B cell (primary cell): ENCODE measurements at regions not wholly inside any gene's neighbourhood (a gene's known extent, or its start where the extent isn't known, plus 50 kb on each side); places are given as distances from the start of the nearest gene placed in this dataset.
"Not testable (repeated sequence)": the region's sequence is repeated elsewhere in the genome, so short reads cannot be mapped to it uniquely, and the experiment has no call there.

ENCODE experiments used
- ATAC-seq: fragments of 200-7000 bp; cut with Tn5 transposase; one replicate; pipeline ENCODE4 v1.10.0; 2021; ENCODE audit warnings: low read depth, mild to moderate bottlenecking, moderate number of reproducible peaks, moderate library complexity
- CTCF ChIA-PET: fragments of 350-600 bp; sonication (Branson Sonifier 250); formaldehyde crosslinking; loops from one replicate; lab custom pipeline; 2021; ENCODE audit warnings: antibody characterized with exemption, inconsistent platforms; lab: Charles Lee
- POLR2A ChIA-PET: fragments of 350-600 bp; sonication (Branson Sonifier 250); formaldehyde crosslinking; loops from one replicate; lab custom pipeline; 2021; ENCODE audit warnings: antibody characterized with exemption; lab: Charles Lee
- DNase-seq: peaks from one replicate; pipeline ENCODE4 v3.0.0; 2013
- H2AFZ ChIP-seq: 2 replicates; pipeline ENCODE4 v1.6.1; 2012; ENCODE audit warnings: mild to moderate bottlenecking, low read depth, low read length; ENCODE audit not compliant: insufficient read depth, poor library complexity, severe bottlenecking
- H3K27ac ChIP-seq, 2 donors: 1 replicate in 1 of 2; 2 replicates in 1 of 2; pipeline ENCODE4 v1.5.1; 2012 to 2013; ENCODE audit warnings: low read length in 2 of 2, mild to moderate bottlenecking in 2 of 2, moderate library complexity in 1 of 2
- H3K27me3 ChIP-seq, 4 experiments: fragments of 200-600 bp in 1 of 4; sonication (generic) in 1 of 4; replicated peaks in 1 of 4; 1 replicate in 2 of 4; 2 replicates in 2 of 4; pipeline versions ENCODE4 v1.6.1 to v1.7.0; 2013 to 2016; ENCODE audit warnings: low read length in 3 of 4, mild to moderate bottlenecking in 2 of 4, mixed read lengths in 1 of 4, moderate library complexity in 1 of 4; ENCODE audit not compliant: insufficient read depth in 4 of 4, control insufficient read depth in 3 of 4; ENCODE audit errors: control extremely low read depth in 1 of 4
- H3K36me3 ChIP-seq, 2 experiments: replicated peaks in 1 of 2; 1 replicate in 1 of 2; 2 replicates in 1 of 2; pipeline versions ENCODE4 v1.6.1 to v1.7.1; 2013; ENCODE audit warnings: low read length in 1 of 2; ENCODE audit not compliant: insufficient read depth in 2 of 2, control insufficient read depth in 1 of 2; ENCODE audit errors: control extremely low read depth in 1 of 2, extremely low read depth in 1 of 2
- H3K4me1 ChIP-seq, 2 donors: fragments of 200-600 bp in 1 of 2; sonication (generic) in 1 of 2; 1 replicate in 1 of 2; 2 replicates in 1 of 2; pipeline versions ENCODE4 v1.5.1 to v1.6.1; 2013 to 2017; ENCODE audit warnings: low read length in 2 of 2; ENCODE audit not compliant: control insufficient read depth in 2 of 2, insufficient read depth in 2 of 2
- H3K4me2 ChIP-seq: replicated peaks from 2 replicates; pipeline ENCODE3; 2012; ENCODE audit warnings: mild to moderate bottlenecking, low read depth, low read length; ENCODE audit not compliant: poor library complexity, severe bottlenecking
- H3K4me3 ChIP-seq, 5 experiments: fragments of 200-600 bp in 1 of 5; sonication (generic) in 1 of 5; 1 replicate in 3 of 5; 2 replicates in 2 of 5; pipeline versions ENCODE4 v1.5.1 to v1.7.0; 2011 to 2016; ENCODE audit warnings: low read length in 4 of 5, mild to moderate bottlenecking in 4 of 5, low read depth in 2 of 5, control low read depth in 1 of 5, moderate library complexity in 1 of 5; ENCODE audit not compliant: insufficient read depth in 1 of 5; ENCODE audit errors: control extremely low read depth in 1 of 5, extremely low read depth in 1 of 5
- H3K79me2 ChIP-seq: fragments of 200-600 bp; sonication (generic); one replicate; pipeline ENCODE4 v1.6.0; 2016; ENCODE audit warnings: low read length; ENCODE audit not compliant: control insufficient read depth, insufficient read depth
- H3K9ac ChIP-seq: fragments of 200-600 bp; sonication (generic); 2 replicates; pipeline ENCODE4 v1.6.1; 2017; ENCODE audit warnings: mild to moderate bottlenecking, low read length, moderate library complexity
- H3K9me3 ChIP-seq, 3 donors: one replicate each; pipeline versions ENCODE4 v1.6.1 to v1.7.1; 2013; ENCODE audit warnings: low read length in 2 of 3; ENCODE audit not compliant: control insufficient read depth in 2 of 3, insufficient read depth in 1 of 3; ENCODE audit errors: control extremely low read depth in 1 of 3
- H4K20me1 ChIP-seq: 2 replicates; pipeline ENCODE4 v1.6.0; 2012; ENCODE audit warnings: mild to moderate bottlenecking, low read length; ENCODE audit not compliant: insufficient read depth, control insufficient read depth, poor library complexity, severe bottlenecking
- H3K27ac Mint-ChIP-seq: one replicate; pipeline ENCODE4 v1.8.0; 2021; ENCODE audit warnings: mixed read lengths
- H3K27me3 Mint-ChIP-seq: one replicate; pipeline ENCODE4 v1.8.0; 2021; ENCODE audit warnings: mixed read lengths
- H3K4me1 Mint-ChIP-seq: one replicate; pipeline ENCODE4 v1.8.0; 2021; ENCODE audit warnings: mixed read lengths
- H3K4me3 Mint-ChIP-seq: one replicate; pipeline ENCODE4 v1.8.0; 2021; ENCODE audit warnings: mixed read lengths
- H3K9me3 Mint-ChIP-seq: one replicate; pipeline ENCODE4 v1.8.0; 2022; ENCODE audit warnings: mixed read lengths; ENCODE audit not compliant: insufficient read depth
- EZH2 ChIP-seq: IDR thresholded peaks from 2 replicates; pipeline ENCODE4 v1.6.1; 2012; ENCODE audit warnings: borderline replicate concordance, low read depth, mild to moderate bottlenecking, moderate library complexity, low read length; ENCODE audit not compliant: insufficient read depth, poor library complexity, severe bottlenecking
- WGBS: methylation state at CpG from one replicate; pipeline ENCODE4 v1.1.5; 2013; ENCODE audit warnings: missing lambda C conversion rate; ENCODE audit not compliant: insufficient coverage; 5-methylcytosine and 5-hydroxymethylcytosine counted together
- intact Hi-C: fragments of 100-400 bp; cut with micrococcal nuclease; formaldehyde crosslinking; loops from one replicate; pipeline ENCODE4 v1.10.0; 2022
- TF ChIP-seq, protein P1 (sequence below): fragments of 200-600 bp; IDR thresholded peaks from one replicate; pipeline ENCODE4 v1.8.0; 2022; ENCODE audit warnings: antibody characterized with exemption, mild to moderate bottlenecking

DNA sequence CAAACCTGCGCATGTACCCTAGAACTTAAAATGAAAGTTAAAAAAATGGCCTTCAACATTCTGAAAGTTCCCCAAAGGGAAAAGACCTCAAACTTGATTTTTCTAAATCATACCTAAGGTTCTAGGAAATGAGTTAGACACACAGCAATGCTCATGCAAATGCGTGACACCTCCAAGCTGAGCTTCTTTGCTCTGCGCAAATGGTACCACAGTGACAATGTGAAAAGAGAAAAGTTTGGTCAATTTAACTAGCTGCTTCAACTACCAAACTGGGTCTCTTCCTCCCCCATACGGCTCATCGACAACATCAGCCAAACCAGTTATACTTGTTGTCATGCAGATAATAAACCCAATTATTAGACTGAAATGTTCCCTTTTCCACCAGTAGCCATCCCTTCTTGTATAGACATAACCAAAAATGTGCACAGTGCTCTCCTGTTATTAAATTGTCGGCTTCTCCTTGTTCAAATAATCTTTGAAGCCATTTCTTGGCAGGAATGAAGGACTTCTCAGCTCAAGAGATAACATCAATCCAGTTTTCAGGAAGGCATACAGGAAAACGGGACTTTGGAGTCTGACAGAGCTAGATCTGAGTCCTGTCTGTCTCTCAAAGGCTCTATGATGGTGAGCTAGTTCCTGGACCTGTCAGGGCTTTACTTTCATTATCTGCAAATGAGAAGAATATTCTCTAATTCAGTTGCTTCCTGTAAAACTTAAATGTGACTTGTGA lies 185.6 kb upstream of the NR3C1 start:
- no peak for DNase-seq
- TF ChIP-seq, protein P1, sequence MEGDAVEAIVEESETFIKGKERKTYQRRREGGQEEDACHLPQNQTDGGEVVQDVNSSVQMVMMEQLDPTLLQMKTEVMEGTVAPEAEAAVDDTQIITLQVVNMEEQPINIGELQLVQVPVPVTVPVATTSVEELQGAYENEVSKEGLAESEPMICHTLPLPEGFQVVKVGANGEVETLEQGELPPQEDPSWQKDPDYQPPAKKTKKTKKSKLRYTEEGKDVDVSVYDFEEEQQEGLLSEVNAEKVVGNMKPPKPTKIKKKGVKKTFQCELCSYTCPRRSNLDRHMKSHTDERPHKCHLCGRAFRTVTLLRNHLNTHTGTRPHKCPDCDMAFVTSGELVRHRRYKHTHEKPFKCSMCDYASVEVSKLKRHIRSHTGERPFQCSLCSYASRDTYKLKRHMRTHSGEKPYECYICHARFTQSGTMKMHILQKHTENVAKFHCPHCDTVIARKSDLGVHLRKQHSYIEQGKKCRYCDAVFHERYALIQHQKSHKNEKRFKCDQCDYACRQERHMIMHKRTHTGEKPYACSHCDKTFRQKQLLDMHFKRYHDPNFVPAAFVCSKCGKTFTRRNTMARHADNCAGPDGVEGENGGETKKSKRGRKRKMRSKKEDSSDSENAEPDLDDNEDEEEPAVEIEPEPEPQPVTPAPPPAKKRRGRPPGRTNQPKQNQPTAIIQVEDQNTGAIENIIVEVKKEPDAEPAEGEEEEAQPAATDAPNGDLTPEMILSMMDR: no peak
- no peak for TF ChIP-seq EZH2
- no peak for ATAC-seq
- H3K4me3 ChIP-seq: no peak overlapping the region
- H3K27me3 ChIP-seq: no peaks in the 10 kb centered on the region
- H4K20me1 ChIP-seq: no peaks in the 10 kb centered on the region
- no peak overlapping the region for H3K27ac Mint-ChIP-seq
- H3K9me3 ChIP-seq: no peaks in the 10 kb centered on the region
- no peak overlapping the region for H3K27ac ChIP-seq
- no peak overlapping the region for H3K4me2 ChIP-seq
- intact Hi-C loops: loop anchor here (10.0 kb wide), 1 partner anchor 584 kb away; no protein-coding TSS in a partner anchor
- H3K79me2 ChIP-seq: no peaks in the 10 kb centered on the region
- POLR2A ChIA-PET: no interaction called here
- peaks cover 38% of the 10 kb centered on the region for H3K4me1 Mint-ChIP-seq
- H3K4me1 ChIP-seq: peaks cover 17 to 19% of the 10 kb centered on the region in 2 donors
- peak overlapping the region; percentile 39 for H2AFZ ChIP-seq
- WGBS: 77% methylated on average over 3 of the region's 7 CpGs
- no peaks in the 10 kb centered on the region for H3K27me3 Mint-ChIP-seq
- no peaks in the 10 kb centered on the region for H3K9me3 Mint-ChIP-seq
- H3K9ac ChIP-seq: no peak overlapping the region
- H3K36me3 ChIP-seq: no peaks in the 10 kb centered on the region
- H3K4me3 Mint-ChIP-seq: no peak overlapping the region
- CTCF ChIA-PET: interaction anchor here (0.7 kb wide), 1 partner anchor 448 kb away, joined by 3 read pairs; no protein-coding TSS in a partner anchor

DNA sequence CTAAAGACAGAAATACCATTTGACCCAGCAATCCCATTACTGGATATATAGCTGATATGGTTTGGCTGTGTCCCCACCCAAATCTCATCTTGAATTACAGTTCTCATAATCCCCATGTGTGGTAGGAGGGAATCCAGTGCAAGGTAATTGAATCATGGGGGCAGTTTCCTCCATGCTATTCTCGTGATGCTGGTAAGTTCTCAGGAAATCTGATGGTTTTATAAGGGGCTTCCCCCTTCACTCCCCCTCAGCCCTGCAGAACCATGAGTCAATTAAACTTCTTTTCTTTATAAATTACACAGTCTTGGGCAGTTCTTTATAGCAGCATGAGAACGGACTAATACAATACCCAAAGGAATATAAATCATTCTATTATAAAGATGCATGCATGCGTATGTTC lies 184.6 kb upstream of the NR3C1 start:
- peaks cover 37% of the 10 kb centered on the region for H3K4me1 Mint-ChIP-seq

More for the DNA sequence above, 184.6 kb upstream of the NR3C1 start:
- H3K27ac ChIP-seq, CTCF ChIA-PET, ATAC-seq, DNase-seq, H4K20me1 ChIP-seq, H3K27me3 ChIP-seq, H3K4me3 ChIP-seq, H3K36me3 ChIP-seq, H3K27ac Mint-ChIP-seq, H2AFZ ChIP-seq, POLR2A ChIA-PET, H3K4me2 ChIP-seq, H3K9ac ChIP-seq, H3K9me3 Mint-ChIP-seq, H3K27me3 Mint-ChIP-seq, H3K79me2 ChIP-seq, H3K4me3 Mint-ChIP-seq, H3K9me3 ChIP-seq: not testable (repeated sequence)
- H3K4me1 ChIP-seq: peaks cover 16 to 18% of the 10 kb centered on the region in 2 donors
- intact Hi-C loops: loop anchor here (10.0 kb wide), 1 partner anchor 583 kb away; no protein-coding TSS in a partner anchor
- no CpG with 5 or more reads among the region's 3 CpGs for WGBS
